Skin epidermis (tissue), 12 donors: ENCODE measurements at regions not wholly inside any gene's neighbourhood (a gene's known extent, or its start where the extent isn't known, plus 50 kb on each side); places are given as distances from the start of the nearest gene placed in this dataset.
"Not testable (repeated sequence)": the region's sequence is repeated elsewhere in the genome, so short reads cannot be mapped to it uniquely, and the experiment has no call there.

Source experiments
- H3K27ac ChIP-seq, 21 experiments: fragments of 200-600 bp; sonication (generic) in 11 of 21; one replicate each; pipeline ENCODE4 v1.5.0; 2020; ENCODE audit warnings: mild to moderate bottlenecking in 3 of 21, inconsistent platforms in 2 of 21, moderate library complexity in 2 of 21
- H3K4me3 ChIP-seq, 7 experiments: fragments of 200-600 bp; sonication (generic) in 2 of 7; one replicate each; pipeline ENCODE4 v1.5.0; 2020; ENCODE audit warnings: inconsistent platforms in 2 of 7, mild to moderate bottlenecking in 2 of 7, moderate library complexity in 1 of 7

GRCh38 chr19:27745978-27746542, 1466.9 kb downstream of the UQCRFS1 start:
- H3K27ac ChIP-seq, result no peak overlapping the region

GRCh38 chr19:27744926-27745768, 1467.8 kb downstream of the UQCRFS1 start:
- Histone ChIP-seq H3K4me3 (no peak overlapping the region), H3K27ac (no peak overlapping the region)

More at GRCh38 chr19:27745978-27746542, 1466.9 kb downstream of the UQCRFS1 start:
- H3K4me3 ChIP-seq, result no peak overlapping the region

- no peak overlapping the region for H3K27ac ChIP-seq
- H3K4me3 ChIP-seq, result no peak overlapping the region
These were observed 1470.9 kb downstream of the UQCRFS1 start for GRCh38 chr19:27742041-27742440.

- Histone ChIP-seq H3K4me3 (no peak overlapping the region), H3K27ac (no peak overlapping the region)
These were observed 1471.7 kb downstream of the UQCRFS1 start for GRCh38 chr19:27741236-27741635.

GRCh38 chr19:27740396-27740795, 1472.6 kb downstream of the UQCRFS1 start:
- H3K27ac ChIP-seq, result no peak overlapping the region
- H3K4me3 ChIP-seq, result no peak overlapping the region

- no peak overlapping the region for H3K4me3 ChIP-seq
- no peak overlapping the region for H3K27ac ChIP-seq
These were observed 1474.3 kb downstream of the UQCRFS1 start for GRCh38 chr19:27738569-27739193.

- Histone ChIP-seq H3K27ac (no peak overlapping the region), H3K4me3 (no peak overlapping the region)
These were observed 1476.7 kb downstream of the UQCRFS1 start for GRCh38 chr19:27736225-27736624.

- Histone ChIP-seq H3K4me3 (no peak overlapping the region), H3K27ac (no peak overlapping the region)
These were observed 1477.6 kb downstream of the UQCRFS1 start for GRCh38 chr19:27735314-27735713.

- no peak overlapping the region for H3K4me3 ChIP-seq
- no peak overlapping the region for H3K27ac ChIP-seq
These were observed 1478.3 kb downstream of the UQCRFS1 start for GRCh38 chr19:27734496-27735220.

GRCh38 chr19:27733551-27734266, 1479.2 kb downstream of the UQCRFS1 start:
- no peak overlapping the region for H3K4me3 ChIP-seq
- no peak overlapping the region for H3K27ac ChIP-seq

- Histone ChIP-seq H3K4me3 (no peak overlapping the region), H3K27ac (no peak overlapping the region)
These were observed 1483.6 kb downstream of the UQCRFS1 start for GRCh38 chr19:27729332-27729731.

- Histone ChIP-seq H3K27ac (no peak overlapping the region), H3K4me3 (no peak overlapping the region)
These were observed 1490.3 kb downstream of the UQCRFS1 start for GRCh38 chr19:27722625-27723024.

GRCh38 chr19:27720155-27720554, 1492.8 kb downstream of the UQCRFS1 start:
- Histone ChIP-seq H3K4me3 (no peak overlapping the region), H3K27ac (no peak overlapping the region)

GRCh38 chr19:27719034-27719433, 1493.9 kb downstream of the UQCRFS1 start:
- no peak overlapping the region for H3K27ac ChIP-seq
- no peak overlapping the region for H3K4me3 ChIP-seq

GRCh38 chr19:27718234-27718633, 1494.7 kb downstream of the UQCRFS1 start:
- no peak overlapping the region for H3K27ac ChIP-seq
- no peak overlapping the region for H3K4me3 ChIP-seq

- Histone ChIP-seq H3K27ac (no peak overlapping the region), H3K4me3 (no peak overlapping the region)
These were observed 1495.1 kb downstream of the UQCRFS1 start for GRCh38 chr19:27717825-27718224.

GRCh38 chr19:27716922-27717321, 1496.0 kb downstream of the UQCRFS1 start:
- Histone ChIP-seq H3K4me3 (no peak overlapping the region), H3K27ac (no peak overlapping the region)

- Histone ChIP-seq H3K4me3 (no peak overlapping the region), H3K27ac (no peak overlapping the region)
These were observed 1498.1 kb downstream of the UQCRFS1 start for GRCh38 chr19:27714857-27715256.

- no peak overlapping the region for H3K27ac ChIP-seq
- H3K4me3 ChIP-seq, result no peak overlapping the region
These were observed 1503.5 kb downstream of the UQCRFS1 start for GRCh38 chr19:27709496-27709895.

GRCh38 chr19:27708986-27709385, 1504.0 kb downstream of the UQCRFS1 start:
- H3K4me3 ChIP-seq, H3K27ac ChIP-seq: not testable (repeated sequence)
